ENCODE measurements at regions not wholly inside any gene's neighbourhood (a gene's known extent, or its start where the extent isn't known, plus 50 kb on each side); places are given as distances from the start of the nearest gene placed in this dataset.
"Not testable (repeated sequence)": the region's sequence is repeated elsewhere in the genome, so short reads cannot be mapped to it uniquely, and the experiment has no call there.

- no peak for DNase-seq (ENCODE audit: low read depth in 3 of 3)
Observed at GRCh38 chr3:22748453-22749045, 454.6 kb upstream of the UBE2E2 start.

GRCh38 chr3:22759636-22760310 lies 443.4 kb upstream of the UBE2E2 start:
- no peak for DNase-seq (ENCODE audit: low read depth in 3 of 3)

GRCh38 chr3:22765679-22766078 lies 437.4 kb upstream of the UBE2E2 start:
- DNase-seq (ENCODE audit: low read depth in 3 of 3): no peak

- no peak for DNase-seq (ENCODE audit: low read depth in 3 of 3)
Observed at GRCh38 chr3:22777834-22778233, 425.3 kb upstream of the UBE2E2 start.

- no peak for DNase-seq (ENCODE audit: low read depth in 3 of 3)
Observed at GRCh38 chr3:22779737-22780136, 423.4 kb upstream of the UBE2E2 start.

- no peak for DNase-seq (ENCODE audit: low read depth in 3 of 3)
Observed at GRCh38 chr3:22792533-22792932, 410.6 kb upstream of the UBE2E2 start.

GRCh38 chr3:22795917-22796316 lies 407.2 kb upstream of the UBE2E2 start:
- no peak for DNase-seq (ENCODE audit: low read depth in 3 of 3)

- DNase-seq (ENCODE audit: low read depth in 3 of 3): no peak
Observed at GRCh38 chr3:22798461-22798860, 404.7 kb upstream of the UBE2E2 start.

- DNase-seq (ENCODE audit: low read depth in 3 of 3): no peak
Observed at GRCh38 chr3:22819209-22819608, 383.9 kb upstream of the UBE2E2 start.

GRCh38 chr3:22835041-22835440 lies 368.1 kb upstream of the UBE2E2 start:
- DNase-seq (ENCODE audit: low read depth in 3 of 3): no peak

GRCh38 chr3:22836131-22836530 lies 367.0 kb upstream of the UBE2E2 start:
- DNase-seq (ENCODE audit: low read depth in 3 of 3): no peak

- no peak for DNase-seq (ENCODE audit: low read depth in 3 of 3)
Observed at GRCh38 chr3:22843854-22844253, 359.3 kb upstream of the UBE2E2 start.

GRCh38 chr3:22846566-22846965 lies 356.6 kb upstream of the UBE2E2 start:
- no peak for DNase-seq (ENCODE audit: low read depth in 3 of 3)

- DNase-seq (ENCODE audit: low read depth in 3 of 3): not testable (repeated sequence)
Observed at GRCh38 chr3:22849583-22849982, 353.5 kb upstream of the UBE2E2 start.

- DNase-seq (ENCODE audit: low read depth in 3 of 3): no peak
Observed at GRCh38 chr3:22856811-22857210, 346.3 kb upstream of the UBE2E2 start.

- no peak for DNase-seq (ENCODE audit: low read depth in 3 of 3)
Observed at GRCh38 chr3:22858486-22858885, 344.6 kb upstream of the UBE2E2 start.

- no peak for DNase-seq (ENCODE audit: low read depth in 3 of 3)
Observed at GRCh38 chr3:22859618-22860017, 343.5 kb upstream of the UBE2E2 start.

- DNase-seq (ENCODE audit: low read depth in 3 of 3): no peak
Observed at GRCh38 chr3:22861426-22861825, 341.7 kb upstream of the UBE2E2 start.

- DNase-seq (ENCODE audit: low read depth in 3 of 3): no peak
Observed at GRCh38 chr3:22862111-22862510, 341.0 kb upstream of the UBE2E2 start.

- not testable (repeated sequence) for DNase-seq (ENCODE audit: low read depth in 3 of 3)
Observed at GRCh38 chr3:22882834-22883233, 320.3 kb upstream of the UBE2E2 start.

- no peak for DNase-seq (ENCODE audit: low read depth in 3 of 3)
Observed at GRCh38 chr3:22885039-22885438, 318.1 kb upstream of the UBE2E2 start.

- no peak for DNase-seq (ENCODE audit: low read depth in 3 of 3)
Observed at GRCh38 chr3:22885574-22886341, 317.4 kb upstream of the UBE2E2 start.
